Right lobe of liver (tissue), 6 donors: ENCODE measurements at regions not wholly inside any gene's neighbourhood (a gene's known extent, or its start where the extent isn't known, plus 50 kb on each side); places are given as distances from the start of the nearest gene placed in this dataset.
A peak's percentile ranks its signal among the peaks of the same experiment; 100 is the strongest.

Experiments used
- ATAC-seq, 4 donors: fragments of 200-7000 bp; cut with Tn5 transposase; one replicate each; pipeline ENCODE4 v1.9.1; 2020; ENCODE audit warnings: mild to moderate bottlenecking in 4 of 4, moderate library complexity in 4 of 4
- DNase-seq, 3 donors: peaks; one replicate each; pipeline ENCODE4 v3.0.0-alpha.2; 2020
- H3K27ac ChIP-seq, 3 donors: fragments of 200-600 bp; one replicate each; pipeline ENCODE4 v1.8.0; 2022
- H3K27me3 ChIP-seq, 2 donors: fragments of 200-600 bp; one replicate each; pipeline ENCODE4 v1.8.0; 2022
- H3K36me3 ChIP-seq, 4 donors: fragments of 200-600 bp; sonication (generic) in 1 of 4; one replicate each; pipeline versions ENCODE4 v1.5.1 to v1.8.0; 2017 to 2022; ENCODE audit warnings: control low read depth in 1 of 4
- H3K4me1 ChIP-seq, 4 donors: fragments of 200-600 bp; sonication (generic) in 1 of 4; one replicate each; pipeline versions ENCODE4 v1.5.1 to v1.8.0; 2017 to 2022; ENCODE audit warnings: control low read depth in 1 of 4
- H3K4me3 ChIP-seq, 3 donors: fragments of 200-600 bp; one replicate each; pipeline ENCODE4 v1.8.0; 2022
- H3K9me3 ChIP-seq, 4 donors: fragments of 200-600 bp; sonication (generic) in 1 of 4; one replicate each; pipeline versions ENCODE4 v1.5.1 to v1.8.0; 2017 to 2022; ENCODE audit warnings: control low read depth in 1 of 4
- POLR2A ChIP-seq: fragments of 450-650 bp; IDR thresholded peaks from one replicate; pipeline ENCODE4 v1.6.1; 2017; ENCODE audit warnings: antibody characterized with exemption, mild to moderate bottlenecking
- WGBS: methylation state at CpG from one replicate; pipeline ENCODE4 v1.1.6; 2018; ENCODE audit warnings: low coverage, low lambda C conversion rate; ENCODE audit not compliant: insufficient coverage; ENCODE audit errors: missing lambda C conversion rate; 5-methylcytosine and 5-hydroxymethylcytosine counted together
- intact Hi-C, 2 donors: fragments of 100-400 bp; cut with DNase I; formaldehyde crosslinking; loops; one replicate each; pipeline versions ENCODE4 v1.11.2 to v1.14.1; 2022
- TF ChIP-seq, protein P1 (sequence below), 4 donors: fragments of 200-600 bp in 3 of 4; fragments of 450-650 bp in 1 of 4; IDR thresholded peaks; one replicate each; pipeline versions ENCODE4 v1.5.1 to v1.8.0; 2016 to 2022; ENCODE audit warnings: antibody characterized with exemption in 4 of 4, mild to moderate bottlenecking in 2 of 4
- donor health status: DM: no; HTN: yes; CAD: no.
- donor health status: DM: no; HTN: no; CAD: no.
- donor health status: DM: no; HTN: no; CAD: no.
- donor health status: DM: no; HTN: yes; CAD: no.
- donor health status: DM: no; HTN: yes; CAD: no.

DNA sequence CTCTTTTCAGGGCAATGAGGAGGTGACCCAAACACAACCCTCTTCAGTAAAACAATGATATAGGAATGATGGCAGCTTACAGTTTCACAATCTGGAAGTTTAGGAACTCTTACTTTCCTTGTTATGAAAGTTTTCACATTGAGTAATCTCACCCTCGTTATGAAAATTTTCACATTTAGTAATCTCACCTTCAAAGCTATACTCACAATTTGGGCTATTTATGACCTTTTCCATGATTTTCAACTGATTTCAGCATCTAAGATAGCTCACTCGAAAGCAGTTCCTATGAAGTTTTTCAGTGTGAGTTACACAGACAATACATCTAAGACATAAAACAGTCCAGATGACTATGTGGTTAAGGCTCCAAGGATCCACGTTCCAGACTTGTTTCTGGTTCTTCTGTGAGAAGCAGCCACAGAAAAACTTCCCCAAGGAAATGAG lies 57.1 kb downstream of the FOXD1 start:
- 43% methylated on average over 3 of the region's 3 CpGs for WGBS
- H3K4me3 ChIP-seq = no peak overlapping the region
- H3K27ac ChIP-seq = no peak overlapping the region
- no peaks in the 10 kb centered on the region for H3K9me3 ChIP-seq
- no peaks in the 10 kb centered on the region for H3K4me1 ChIP-seq
- intact Hi-C loops = no loop called here
- DNase-seq (no peak), ATAC-seq (no peak)
- no peaks in the 10 kb centered on the region for H3K27me3 ChIP-seq
- H3K36me3 ChIP-seq = no peaks in the 10 kb centered on the region
- TF ChIP-seq POLR2A = no peak
- TF ChIP-seq, protein P1, sequence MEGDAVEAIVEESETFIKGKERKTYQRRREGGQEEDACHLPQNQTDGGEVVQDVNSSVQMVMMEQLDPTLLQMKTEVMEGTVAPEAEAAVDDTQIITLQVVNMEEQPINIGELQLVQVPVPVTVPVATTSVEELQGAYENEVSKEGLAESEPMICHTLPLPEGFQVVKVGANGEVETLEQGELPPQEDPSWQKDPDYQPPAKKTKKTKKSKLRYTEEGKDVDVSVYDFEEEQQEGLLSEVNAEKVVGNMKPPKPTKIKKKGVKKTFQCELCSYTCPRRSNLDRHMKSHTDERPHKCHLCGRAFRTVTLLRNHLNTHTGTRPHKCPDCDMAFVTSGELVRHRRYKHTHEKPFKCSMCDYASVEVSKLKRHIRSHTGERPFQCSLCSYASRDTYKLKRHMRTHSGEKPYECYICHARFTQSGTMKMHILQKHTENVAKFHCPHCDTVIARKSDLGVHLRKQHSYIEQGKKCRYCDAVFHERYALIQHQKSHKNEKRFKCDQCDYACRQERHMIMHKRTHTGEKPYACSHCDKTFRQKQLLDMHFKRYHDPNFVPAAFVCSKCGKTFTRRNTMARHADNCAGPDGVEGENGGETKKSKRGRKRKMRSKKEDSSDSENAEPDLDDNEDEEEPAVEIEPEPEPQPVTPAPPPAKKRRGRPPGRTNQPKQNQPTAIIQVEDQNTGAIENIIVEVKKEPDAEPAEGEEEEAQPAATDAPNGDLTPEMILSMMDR (IDR thresholded peaks at IDR 0.05) = no peak

DNA sequence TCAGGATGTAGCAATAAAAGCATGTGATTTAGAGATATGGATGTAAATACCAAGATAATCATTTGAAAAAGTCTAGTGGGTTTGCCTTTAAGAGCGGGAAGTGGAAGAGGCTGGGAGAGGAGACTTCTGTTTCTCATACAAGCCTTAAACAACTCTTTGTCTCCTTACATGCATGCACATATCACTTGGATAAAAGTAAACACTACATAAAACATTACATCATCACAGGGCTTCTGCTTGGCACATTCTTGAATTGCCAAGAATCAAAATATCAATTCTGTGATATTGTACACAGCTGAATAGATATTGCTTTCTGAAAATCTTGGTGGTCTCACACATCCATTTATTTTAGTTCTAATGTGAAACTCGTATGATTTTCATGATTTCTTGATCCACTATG lies 57.6 kb downstream of the FOXD1 start:
- TF ChIP-seq, protein P1 (IDR thresholded peaks at IDR 0.05) = no peak
- no peak for TF ChIP-seq POLR2A
- Histone ChIP-seq H3K36me3 (no peaks in the 10 kb centered on the region), H3K27me3 (no peaks in the 10 kb centered on the region), H3K27ac (no peak overlapping the region), H3K4me3 (no peak overlapping the region), H3K4me1 (no peaks in the 10 kb centered on the region), H3K9me3 (no peaks in the 10 kb centered on the region)
- intact Hi-C loops = no loop called here
- 62% methylated on average over 2 of the region's 2 CpGs for WGBS
- ATAC-seq = no peak
- no peak for DNase-seq

DNA sequence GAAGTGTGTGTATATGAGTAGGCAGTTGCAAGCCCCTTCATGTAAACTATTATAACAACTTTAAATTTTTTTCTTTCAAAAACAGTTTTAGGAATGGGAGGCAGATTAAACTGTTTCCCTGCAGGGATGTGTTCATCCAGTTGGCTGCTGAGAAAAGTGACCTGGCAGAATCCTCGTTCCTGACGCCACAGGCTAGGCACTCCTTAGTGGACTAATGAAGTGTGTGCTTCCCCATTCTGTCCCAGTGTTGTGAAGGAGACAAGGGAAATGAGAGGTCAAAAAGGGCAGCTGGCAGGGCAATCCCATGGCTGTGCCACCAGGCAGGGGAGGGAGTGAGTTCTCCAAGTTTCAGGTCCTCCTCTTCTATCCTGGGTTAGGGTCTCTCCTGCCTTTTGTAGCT lies 59.8 kb downstream of the FOXD1 start:
- Histone ChIP-seq H3K27ac (no peak overlapping the region), H3K4me3 (no peak overlapping the region), H3K27me3 (no peaks in the 10 kb centered on the region), H3K36me3 (no peaks in the 10 kb centered on the region), H3K4me1 (no peaks in the 10 kb centered on the region), H3K9me3 (peaks cover 0 to 6% (median 0%) of the 10 kb centered on the region in 4 donors)
- TF ChIP-seq, protein P1 (IDR thresholded peaks at IDR 0.05) = no peak
- no peak for TF ChIP-seq POLR2A
- DNase-seq (no peak), ATAC-seq (no peak)
- 68% methylated on average over 2 of the region's 2 CpGs for WGBS
- intact Hi-C loops = no loop called here

DNA sequence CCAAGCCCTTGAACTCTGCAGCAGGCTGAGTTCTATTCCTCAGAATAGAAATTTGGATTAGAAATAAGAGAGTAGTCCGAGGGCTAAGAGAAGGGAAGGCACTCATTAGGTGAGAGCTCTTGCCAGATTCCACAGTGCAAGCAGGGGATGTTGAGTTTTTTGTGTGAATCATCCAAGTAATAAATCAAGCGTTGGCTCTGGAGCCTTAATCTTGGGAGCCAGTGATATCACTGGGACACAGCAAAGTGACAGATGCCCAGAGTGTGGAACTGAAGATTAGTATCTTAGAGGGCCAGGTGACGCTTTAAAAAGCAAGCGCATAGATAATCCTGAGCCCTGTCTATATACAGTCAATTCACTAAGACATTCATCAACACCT lies 60.3 kb downstream of the FOXD1 start:
- no peak for TF ChIP-seq POLR2A
- no peak for ATAC-seq
- Histone ChIP-seq H3K36me3 (no peaks in the 10 kb centered on the region), H3K4me1 (no peaks in the 10 kb centered on the region), H3K4me3 (no peak overlapping the region), H3K27ac (no peak overlapping the region), H3K9me3 (peaks cover 0 to 6% (median 0%) of the 10 kb centered on the region in 4 donors), H3K27me3 (no peaks in the 10 kb centered on the region)
- WGBS = 79% methylated on average over 4 of the region's 4 CpGs
- DNase-seq = no peak
- intact Hi-C loops = no loop called here

DNA sequence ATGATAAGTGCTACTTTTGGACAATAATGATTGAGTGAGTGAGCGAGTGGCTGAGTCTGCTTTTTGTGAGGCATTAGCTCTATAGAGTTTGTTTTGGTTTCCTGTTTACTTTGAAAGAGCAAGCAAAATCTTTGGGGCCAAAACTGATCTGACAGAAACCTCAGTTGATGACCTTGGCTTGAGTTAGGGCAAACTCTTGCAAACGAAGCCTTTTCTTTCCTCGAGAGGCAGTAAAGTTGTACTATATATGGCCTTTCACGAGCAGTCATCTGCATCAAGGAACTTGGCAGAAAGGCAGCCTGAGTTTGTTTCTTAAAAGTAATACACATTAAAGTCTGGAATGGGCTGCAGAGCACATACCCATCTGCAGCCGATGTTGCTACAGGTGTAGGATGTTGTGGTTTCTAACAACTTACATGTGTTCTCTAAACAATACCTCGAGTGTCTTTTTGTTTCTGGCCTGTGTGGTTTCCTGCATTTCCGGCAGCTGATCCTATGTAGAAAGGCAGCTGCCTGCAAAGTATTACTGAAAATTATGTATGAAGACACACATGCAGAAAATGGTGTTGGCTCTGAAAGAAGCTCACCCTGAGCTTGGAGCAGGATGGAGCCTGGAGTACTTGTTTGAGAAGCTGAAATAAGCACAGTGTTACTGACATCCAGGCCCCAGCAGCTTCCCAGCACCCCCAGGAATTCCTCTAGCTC lies 60.8 kb downstream of the FOXD1 start:
- TF ChIP-seq, protein P1 (IDR thresholded peaks at IDR 0.05) = no peak
- TF ChIP-seq POLR2A = no peak
- no peaks in the 10 kb centered on the region for H3K4me1 ChIP-seq
- H3K27me3 ChIP-seq = no peaks in the 10 kb centered on the region
- no peak overlapping the region for H3K27ac ChIP-seq
- intact Hi-C loops = no loop called here
- DNase-seq = no peak
- H3K36me3 ChIP-seq = no peaks in the 10 kb centered on the region
- no peak overlapping the region for H3K4me3 ChIP-seq
- WGBS = 27% methylated on average over 7 of the region's 7 CpGs
- H3K9me3 ChIP-seq = peaks cover 0 to 6% (median 0%) of the 10 kb centered on the region in 4 donors
- ATAC-seq = peak in 2 of 4 donors; percentile 42 to 55
